ENCODE measurements at regions not wholly inside any gene's neighbourhood (a gene's known extent, or its start where the extent isn't known, plus 50 kb on each side); places are given as distances from the start of the nearest gene placed in this dataset.

GRCh38 chr9:18023332-18023731 is 444.5 kb downstream of the SH3GL2 start:
- Histone ChIP-seq H3K27me3 (no peaks in the 10 kb centered on the region), H3K27ac (no peak overlapping the region), H3K4me1 (no peaks in the 10 kb centered on the region), H3K36me3 (no peaks in the 10 kb centered on the region), H3K4me3 (no peak overlapping the region), H3K9me3 (peaks cover 0 to 4% of the 10 kb centered on the region in 2 donors)
- TF ChIP-seq POLR2AphosphoS5 (IDR thresholded peaks at IDR 0.05) (no peak), POLR2A (IDR thresholded peaks at IDR 0.05) (no peak)
- TF ChIP-seq, protein P1, sequence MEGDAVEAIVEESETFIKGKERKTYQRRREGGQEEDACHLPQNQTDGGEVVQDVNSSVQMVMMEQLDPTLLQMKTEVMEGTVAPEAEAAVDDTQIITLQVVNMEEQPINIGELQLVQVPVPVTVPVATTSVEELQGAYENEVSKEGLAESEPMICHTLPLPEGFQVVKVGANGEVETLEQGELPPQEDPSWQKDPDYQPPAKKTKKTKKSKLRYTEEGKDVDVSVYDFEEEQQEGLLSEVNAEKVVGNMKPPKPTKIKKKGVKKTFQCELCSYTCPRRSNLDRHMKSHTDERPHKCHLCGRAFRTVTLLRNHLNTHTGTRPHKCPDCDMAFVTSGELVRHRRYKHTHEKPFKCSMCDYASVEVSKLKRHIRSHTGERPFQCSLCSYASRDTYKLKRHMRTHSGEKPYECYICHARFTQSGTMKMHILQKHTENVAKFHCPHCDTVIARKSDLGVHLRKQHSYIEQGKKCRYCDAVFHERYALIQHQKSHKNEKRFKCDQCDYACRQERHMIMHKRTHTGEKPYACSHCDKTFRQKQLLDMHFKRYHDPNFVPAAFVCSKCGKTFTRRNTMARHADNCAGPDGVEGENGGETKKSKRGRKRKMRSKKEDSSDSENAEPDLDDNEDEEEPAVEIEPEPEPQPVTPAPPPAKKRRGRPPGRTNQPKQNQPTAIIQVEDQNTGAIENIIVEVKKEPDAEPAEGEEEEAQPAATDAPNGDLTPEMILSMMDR (IDR thresholded peaks at IDR 0.05) = no peak
- intact Hi-C loops (cut with DNase I; ENCODE audit: low total_unique reads) = no loop called here
- DNase-seq (ENCODE audit: low spot score in 2 of 2) = no peak

GRCh38 chr9:18032636-18033035 is 441.3 kb upstream of the ADAMTSL1 start:
- no peak overlapping the region for H3K4me3 ChIP-seq
- no peaks in the 10 kb centered on the region for H3K27me3 ChIP-seq
- TF ChIP-seq, protein P1 (IDR thresholded peaks at IDR 0.05) = no peak
- TF ChIP-seq POLR2A (IDR thresholded peaks at IDR 0.05) = no peak
- no peak for TF ChIP-seq POLR2AphosphoS5 (IDR thresholded peaks at IDR 0.05)
- H3K9me3 ChIP-seq = peaks cover 5 to 10% of the 10 kb centered on the region in 2 donors
- no peak for DNase-seq (ENCODE audit: low spot score in 2 of 2)
- intact Hi-C loops (cut with DNase I; ENCODE audit: low total_unique reads) = no loop called here
- no peaks in the 10 kb centered on the region for H3K36me3 ChIP-seq
- no peak overlapping the region for H3K27ac ChIP-seq
- H3K4me1 ChIP-seq = no peaks in the 10 kb centered on the region

GRCh38 chr9:18036422-18037187 is 437.3 kb upstream of the ADAMTSL1 start:
- H3K36me3 ChIP-seq = no peaks in the 10 kb centered on the region
- no peak for DNase-seq (ENCODE audit: low spot score in 2 of 2)
- H3K4me3 ChIP-seq = no peak overlapping the region
- no peaks in the 10 kb centered on the region for H3K4me1 ChIP-seq
- no peaks in the 10 kb centered on the region for H3K27me3 ChIP-seq
- no peak overlapping the region for H3K27ac ChIP-seq
- H3K9me3 ChIP-seq = peaks cover 2 to 4% of the 10 kb centered on the region in 2 donors
- TF ChIP-seq POLR2A (IDR thresholded peaks at IDR 0.05) (no peak), POLR2AphosphoS5 (IDR thresholded peaks at IDR 0.05) (no peak)
- TF ChIP-seq, protein P1 (IDR thresholded peaks at IDR 0.05) = no peak
- intact Hi-C loops (cut with DNase I; ENCODE audit: low total_unique reads) = no loop called here

DNA sequence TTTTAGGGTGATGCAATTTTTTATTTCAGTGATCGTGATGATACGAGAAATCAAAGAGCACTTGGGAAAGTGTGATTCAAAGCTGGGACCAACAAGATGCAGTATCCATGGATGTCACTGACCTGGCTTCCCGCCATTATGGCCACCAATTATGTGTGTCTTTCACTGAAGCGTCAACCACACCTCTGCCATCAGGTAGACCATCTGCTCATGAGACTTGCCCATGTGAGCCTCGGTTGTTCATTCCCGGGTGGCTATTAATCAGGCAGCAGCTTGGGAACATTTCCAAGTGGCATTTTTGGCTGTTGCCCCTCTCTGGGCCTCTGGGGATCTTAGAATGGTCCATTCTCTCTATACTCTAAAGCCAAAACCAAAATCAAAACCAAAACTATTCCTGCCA is 436.0 kb upstream of the ADAMTSL1 start:
- no peak overlapping the region for H3K27ac ChIP-seq
- DNase-seq (ENCODE audit: low spot score in 2 of 2) = no peak
- H3K27me3 ChIP-seq = no peaks in the 10 kb centered on the region
- H3K9me3 ChIP-seq = no peaks in the 10 kb centered on the region
- intact Hi-C loops (cut with DNase I; ENCODE audit: low total_unique reads) = no loop called here
- TF ChIP-seq POLR2A (IDR thresholded peaks at IDR 0.05) (no peak), POLR2AphosphoS5 (IDR thresholded peaks at IDR 0.05) (no peak)
- TF ChIP-seq, protein P1 (IDR thresholded peaks at IDR 0.05) = no peak
- H3K4me3 ChIP-seq = no peak overlapping the region
- H3K4me1 ChIP-seq = no peaks in the 10 kb centered on the region
- H3K36me3 ChIP-seq = no peaks in the 10 kb centered on the region

GRCh38 chr9:18040327-18040726 is 433.6 kb upstream of the ADAMTSL1 start:
- Histone ChIP-seq H3K27me3 (no peaks in the 10 kb centered on the region), H3K36me3 (no peaks in the 10 kb centered on the region), H3K9me3 (no peaks in the 10 kb centered on the region), H3K4me3 (no peak overlapping the region), H3K4me1 (no peaks in the 10 kb centered on the region), H3K27ac (no peak overlapping the region)
- TF ChIP-seq POLR2AphosphoS5 (IDR thresholded peaks at IDR 0.05) (no peak), POLR2A (IDR thresholded peaks at IDR 0.05) (no peak)
- TF ChIP-seq, protein P1 (IDR thresholded peaks at IDR 0.05) = no peak
- intact Hi-C loops (cut with DNase I; ENCODE audit: low total_unique reads) = no loop called here
- no peak for DNase-seq (ENCODE audit: low spot score in 2 of 2)
